ENCODE measurements at regions not wholly inside any gene's neighbourhood (a gene's known extent, or its start where the extent isn't known, plus 50 kb on each side); places are given as distances from the start of the nearest gene placed in this dataset.

DNA sequence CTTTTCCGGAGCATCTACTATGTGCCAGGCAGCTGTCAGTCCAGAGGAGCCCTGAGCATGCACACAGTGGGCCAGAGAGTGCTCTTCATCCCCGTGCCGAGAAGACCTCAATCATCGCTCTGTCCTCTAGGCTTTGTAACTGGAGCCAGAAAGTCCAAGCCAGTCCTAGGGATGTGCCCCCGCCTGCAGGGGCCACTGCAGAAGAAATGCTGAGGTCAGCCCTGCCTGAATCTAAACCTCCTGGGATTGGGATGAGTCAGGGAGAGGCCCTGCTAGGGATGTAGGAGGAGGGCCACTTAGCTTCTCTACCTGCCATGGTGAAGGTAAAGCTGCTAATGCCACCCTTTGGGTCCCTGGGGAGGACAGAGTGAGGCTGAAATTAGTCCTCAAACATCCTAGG lies 146.8 kb downstream of the CDC5L start:
- Histone ChIP-seq H3K27me3 (ENCODE audit: control insufficient read depth, insufficient read depth, low read length) (no peaks in the 10 kb centered on the region), H3K36me3 (ENCODE audit: control insufficient read depth, insufficient read depth, low read length) (no peaks in the 10 kb centered on the region), H3K4me1 (ENCODE audit: control insufficient read depth, insufficient read depth, low read length) (no peaks in the 10 kb centered on the region), H3K9me3 (ENCODE audit: control insufficient read depth, insufficient read depth, low read depth, low read length) (no peaks in the 10 kb centered on the region), H3K27ac (ENCODE audit: low read length) (no peak overlapping the region), H3K4me3 (ENCODE audit: low read depth in 2 of 2, low read length in 2 of 2) (no peak overlapping the region)
- no peak for ATAC-seq
- DNase-seq (ENCODE audit: low read depth, low spot score): no peak
- in situ Hi-C loops (cut with HindIII; ENCODE audit: low pct_unique_long_range_greater_than_20kb, low sequenced_read_pairs) (no loop called here), intact Hi-C loops (cut with micrococcal nuclease; ENCODE audit: unreplicated experiment) (no loop called here)
- BruUV-seq (replicated peaks): no TSS peak
- TF ChIP-seq SIN3A (IDR thresholded peaks at IDR 0.05; ENCODE audit: borderline replicate concordance, insufficient read depth, low read depth, low read length): no peak
- TF ChIP-seq, protein P1, sequence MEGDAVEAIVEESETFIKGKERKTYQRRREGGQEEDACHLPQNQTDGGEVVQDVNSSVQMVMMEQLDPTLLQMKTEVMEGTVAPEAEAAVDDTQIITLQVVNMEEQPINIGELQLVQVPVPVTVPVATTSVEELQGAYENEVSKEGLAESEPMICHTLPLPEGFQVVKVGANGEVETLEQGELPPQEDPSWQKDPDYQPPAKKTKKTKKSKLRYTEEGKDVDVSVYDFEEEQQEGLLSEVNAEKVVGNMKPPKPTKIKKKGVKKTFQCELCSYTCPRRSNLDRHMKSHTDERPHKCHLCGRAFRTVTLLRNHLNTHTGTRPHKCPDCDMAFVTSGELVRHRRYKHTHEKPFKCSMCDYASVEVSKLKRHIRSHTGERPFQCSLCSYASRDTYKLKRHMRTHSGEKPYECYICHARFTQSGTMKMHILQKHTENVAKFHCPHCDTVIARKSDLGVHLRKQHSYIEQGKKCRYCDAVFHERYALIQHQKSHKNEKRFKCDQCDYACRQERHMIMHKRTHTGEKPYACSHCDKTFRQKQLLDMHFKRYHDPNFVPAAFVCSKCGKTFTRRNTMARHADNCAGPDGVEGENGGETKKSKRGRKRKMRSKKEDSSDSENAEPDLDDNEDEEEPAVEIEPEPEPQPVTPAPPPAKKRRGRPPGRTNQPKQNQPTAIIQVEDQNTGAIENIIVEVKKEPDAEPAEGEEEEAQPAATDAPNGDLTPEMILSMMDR (IDR thresholded peaks at IDR 0.05): no peak
- no peak for TF ChIP-seq TCF7L2 (IDR thresholded peaks at IDR 0.05; ENCODE audit: low read depth, low read length)
- no peak for TF ChIP-seq POLR2AphosphoS5 (IDR thresholded peaks at IDR 0.05; ENCODE audit: low read depth, low read length)
- TF ChIP-seq REST (IDR thresholded peaks at IDR 0.05; ENCODE audit: insufficient read depth in 1 of 2, low read depth in 2 of 2, low read length in 1 of 2): no peak
- CTCF ChIA-PET: no interaction called here
- POLR2A ChIA-PET: no interaction called here

- BruUV-seq (replicated peaks): no TSS peak
- Histone ChIP-seq H3K4me3 (ENCODE audit: low read depth in 2 of 2, low read length in 2 of 2) (no peak overlapping the region), H3K36me3 (ENCODE audit: control insufficient read depth, insufficient read depth, low read length) (no peaks in the 10 kb centered on the region), H3K27ac (ENCODE audit: low read length) (no peak overlapping the region), H3K27me3 (ENCODE audit: control insufficient read depth, insufficient read depth, low read length) (no peaks in the 10 kb centered on the region; the same call in 1 of the 2 replicates), H3K9me3 (ENCODE audit: control insufficient read depth, insufficient read depth, low read depth, low read length) (no peaks in the 10 kb centered on the region), H3K4me1 (ENCODE audit: control insufficient read depth, insufficient read depth, low read length) (no peaks in the 10 kb centered on the region)
- ATAC-seq (no peak), DNase-seq (ENCODE audit: low read depth, low spot score) (no peak)
- in situ Hi-C loops (cut with HindIII; ENCODE audit: low pct_unique_long_range_greater_than_20kb, low sequenced_read_pairs): no loop called here
- no peak for TF ChIP-seq REST (IDR thresholded peaks at IDR 0.05; ENCODE audit: insufficient read depth in 1 of 2, low read depth in 2 of 2, low read length in 1 of 2)
- no peak for TF ChIP-seq POLR2AphosphoS5 (IDR thresholded peaks at IDR 0.05; ENCODE audit: low read depth, low read length)
- TF ChIP-seq SIN3A (IDR thresholded peaks at IDR 0.05; ENCODE audit: borderline replicate concordance, insufficient read depth, low read depth, low read length): no peak
- TF ChIP-seq TCF7L2 (IDR thresholded peaks at IDR 0.05; ENCODE audit: low read depth, low read length): no peak
- POLR2A ChIA-PET: no interaction called here
- intact Hi-C loops (cut with micrococcal nuclease; ENCODE audit: unreplicated experiment): no loop called here
- CTCF ChIA-PET: no interaction called here
These were observed 147.9 kb downstream of the CDC5L start for GRCh38 chr6:44535446-44535845.
